GM21723 (cell line): ENCODE measurements at regions not wholly inside any gene's neighbourhood (a gene's known extent, or its start where the extent isn't known, plus 50 kb on each side); places are given as distances from the start of the nearest gene placed in this dataset.

Experiments
- ATAC-seq: cut with Tn5 transposase; IDR thresholded peaks from one replicate; pipeline ENCODE4 v1.9.1; 2021; ENCODE audit warnings: mild to moderate bottlenecking, moderate library complexity; ENCODE audit not compliant: unreplicated experiment

- no peak for ATAC-seq
Measured at GRCh38 chr13:89843621-89844020, 1503.9 kb upstream of the MIR17HG start.

- no peak for ATAC-seq
Measured at GRCh38 chr13:89845874-89846273, 1501.6 kb upstream of the MIR17HG start.

GRCh38 chr13:89846926-89847585, 1500.4 kb upstream of the MIR17HG start:
- ATAC-seq = no peak

GRCh38 chr13:89852570-89852969, 1494.9 kb upstream of the MIR17HG start:
- ATAC-seq = no peak

GRCh38 chr13:89856512-89856911, 1491.0 kb upstream of the MIR17HG start:
- no peak for ATAC-seq

GRCh38 chr13:89857502-89857901, 1490.0 kb upstream of the MIR17HG start:
- no peak for ATAC-seq

- no peak for ATAC-seq
Measured at GRCh38 chr13:89862011-89862690, 1485.3 kb upstream of the MIR17HG start.

- ATAC-seq = no peak
Measured at GRCh38 chr13:89862691-89863036, 1484.8 kb upstream of the MIR17HG start.

GRCh38 chr13:89865164-89866064, 1482.1 kb upstream of the MIR17HG start:
- no peak for ATAC-seq

- no peak for ATAC-seq
Measured at GRCh38 chr13:89869312-89869711, 1478.2 kb upstream of the MIR17HG start.

- no peak for ATAC-seq
Measured at GRCh38 chr13:89878904-89879303, 1468.6 kb upstream of the MIR17HG start.

- ATAC-seq = no peak
Measured at GRCh38 chr13:89880201-89880600, 1467.3 kb upstream of the MIR17HG start.

GRCh38 chr13:89883893-89884448, 1463.5 kb upstream of the MIR17HG start:
- ATAC-seq = no peak

GRCh38 chr13:89890806-89891205, 1456.7 kb upstream of the MIR17HG start:
- ATAC-seq = no peak

GRCh38 chr13:89891416-89891815, 1456.1 kb upstream of the MIR17HG start:
- ATAC-seq = no peak

GRCh38 chr13:89897681-89898080, 1449.8 kb upstream of the MIR17HG start:
- peak; percentile 77 for ATAC-seq

- ATAC-seq = no peak
Measured at GRCh38 chr13:89899302-89900103, 1448.0 kb upstream of the MIR17HG start.

- no peak for ATAC-seq
Measured at GRCh38 chr13:89900104-89900765, 1447.3 kb upstream of the MIR17HG start.

- no peak for ATAC-seq
Measured at GRCh38 chr13:89902223-89902622, 1445.3 kb upstream of the MIR17HG start.

- no peak for ATAC-seq
Measured at GRCh38 chr13:89903115-89903514, 1444.4 kb upstream of the MIR17HG start.
